Motor neuron (in vitro differentiated cells): ENCODE measurements at regions not wholly inside any gene's neighbourhood (a gene's known extent, or its start where the extent isn't known, plus 50 kb on each side); places are given as distances from the start of the nearest gene placed in this dataset.

Experiments used
- ATAC-seq, 8 experiments: fragments of 200-7000 bp; cut with Tn5 transposase; replicated peaks in 6 of 8; 2 replicates each; pipeline ENCODE4 v1.8.0; 2021; ENCODE audit warnings: mild to moderate bottlenecking in 8 of 8, moderate library complexity in 8 of 8
- H3K27ac ChIP-seq, 2 donors: fragments of 250-450 bp; sonication (Bioruptor Pico); 2 replicates each; pipeline ENCODE4 v1.9.0; 2021; ENCODE audit warnings: antibody characterized with exemption in 2 of 2, mild to moderate bottlenecking in 2 of 2, moderate library complexity in 1 of 2
- H3K4me1 ChIP-seq, 2 donors: fragments of 250-450 bp; sonication (Bioruptor Pico); replicated peaks in 1 of 2; 2 replicates each; pipeline ENCODE4 v1.6.1; 2021; ENCODE audit warnings: antibody characterized with exemption in 2 of 2, mild to moderate bottlenecking in 2 of 2, moderate library complexity in 1 of 2
- H3K4me3 ChIP-seq, 5 donors: fragments of 250-450 bp; sonication (Bioruptor Pico); 2 replicates each; pipeline ENCODE4 v1.9.0; 2021; ENCODE audit warnings: antibody characterized with exemption in 5 of 5, mild to moderate bottlenecking in 5 of 5, moderate library complexity in 4 of 5
- WGBS, 10 experiments: fragments of 450-650 bp; shearing (Covaris generic); methylation state at CpG; one replicate each; pipeline ENCODE4 v1.0.0; 2022; 5-methylcytosine and 5-hydroxymethylcytosine counted together
- in situ Hi-C, 9 experiments: fragments of 400-800 bp; cut with MboI; loops; one replicate each; pipeline ENCODE4 v1.15.0; 2021; ENCODE audit warnings: low sequenced_read_pairs in 9 of 9, low pct_unique_long_range_greater_than_20kb in 2 of 9; ENCODE audit not compliant: unreplicated experiment in 9 of 9

DNA sequence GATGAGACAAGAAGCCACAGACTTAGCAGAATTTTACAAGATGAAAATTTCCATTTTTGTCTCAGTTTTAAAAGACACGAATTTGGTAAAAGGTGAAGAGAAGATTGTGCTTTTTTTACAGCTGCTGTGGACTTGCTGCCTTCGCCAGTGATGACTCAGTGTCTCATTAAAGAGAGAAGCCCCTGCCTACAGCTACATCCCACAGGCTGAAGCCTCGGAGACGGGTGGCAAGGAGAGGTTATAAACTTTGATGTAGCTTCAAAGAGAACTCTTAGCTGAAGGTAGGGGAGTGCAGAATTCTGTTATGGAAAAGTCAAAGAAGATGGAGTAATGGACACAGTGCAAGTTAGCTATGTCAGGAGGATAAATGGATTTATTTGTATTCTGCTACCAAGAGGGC lies 683.4 kb upstream of the ARGLU1 start:
- H3K27ac ChIP-seq = no peak overlapping the region
- ATAC-seq = peak in 2 of 8 experiments; percentile 40 to 76

DNA sequence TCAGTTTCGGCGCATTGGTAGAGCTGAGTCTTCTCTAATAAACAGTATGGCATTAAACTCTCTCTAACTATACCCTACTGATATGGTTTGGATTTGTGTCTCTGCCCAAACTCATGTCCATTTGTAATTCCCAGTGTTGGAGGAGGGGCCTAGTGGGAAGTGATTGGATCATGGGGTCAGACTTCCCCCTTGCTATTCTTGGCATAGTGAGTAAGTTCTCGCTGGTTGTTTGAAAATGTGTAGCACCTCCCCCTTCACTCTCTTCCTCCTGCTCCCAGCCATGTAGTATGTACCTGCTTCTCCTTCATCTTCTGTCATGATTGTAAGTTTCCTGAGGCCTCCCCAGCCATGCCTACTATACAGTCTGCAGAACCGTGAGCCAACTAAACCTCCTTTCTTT lies 682.7 kb upstream of the ARGLU1 start:
- Histone ChIP-seq H3K27ac (no peak overlapping the region), H3K4me1 (peaks cover 9 to 16% of the 10 kb centered on the region in 2 donors), H3K4me3 (no peak overlapping the region)
- WGBS, 10 experiments = 0 to 95% (median 74%) methylated on average over 1 to 4 of the region's 4 CpGs
- peak in 4 of 8 experiments; percentile 13 to 67 (median 50) for ATAC-seq
- in situ Hi-C loops = no loop called here

More for the DNA sequence above, 683.4 kb upstream of the ARGLU1 start:
- H3K4me1 ChIP-seq = peaks cover 9 to 16% of the 10 kb centered on the region in 2 donors
- WGBS, 10 experiments = 20 to 100% (median 67%) methylated on average over 1 to 4 of the region's 4 CpGs; no CpG with 5 or more reads in 3 of the 10 experiments
- in situ Hi-C loops = no loop called here
- no peak overlapping the region for H3K4me3 ChIP-seq

GRCh38 chr13:107244241-107244640 lies 676.3 kb upstream of the ARGLU1 start:
- Histone ChIP-seq H3K27ac (no peak overlapping the region), H3K4me1 (peaks cover 9 to 16% of the 10 kb centered on the region in 2 donors), H3K4me3 (no peak overlapping the region)
- in situ Hi-C loops = no loop called here
- no peak for ATAC-seq
- 30 to 100% (median 84%) methylated on average over 1 to 2 of the region's 2 CpGs; no CpG with 5 or more reads in 1 of the 10 experiments for WGBS, 10 experiments

DNA sequence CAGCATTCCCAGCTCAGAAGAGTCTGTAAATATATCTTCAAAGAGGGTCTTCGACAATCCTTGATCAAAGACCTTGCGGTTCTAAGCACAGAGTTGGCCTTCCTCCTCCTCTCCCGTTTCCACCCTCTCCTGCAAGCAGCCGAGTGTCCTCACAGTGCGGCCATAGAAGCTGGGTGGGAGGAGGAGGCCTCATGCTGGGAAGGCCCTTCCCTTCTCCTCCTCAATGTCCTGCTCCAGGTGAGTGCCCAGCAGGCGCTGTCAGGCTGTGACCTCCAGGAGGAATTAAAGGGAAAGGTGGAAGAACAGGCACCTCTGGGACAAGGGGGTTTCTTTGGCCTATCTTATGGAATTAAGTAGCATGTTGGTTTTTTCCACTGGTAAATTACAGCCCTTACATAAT lies 674.2 kb upstream of the ARGLU1 start:
- no peak for ATAC-seq
- H3K4me3 ChIP-seq = no peak overlapping the region
- WGBS, 10 experiments = 0 to 95% (median 80%) methylated on average over 1 to 4 of the region's 6 CpGs; no CpG with 5 or more reads in 3 of the 10 experiments
- peaks cover 0 to 2% of the 10 kb centered on the region in 2 donors for H3K4me1 ChIP-seq
- in situ Hi-C loops = no loop called here
- H3K27ac ChIP-seq = no peak overlapping the region

- ATAC-seq = no peak
- 60 to 100% (median 81%) methylated on average over 1 to 7 of the region's 7 CpGs; no CpG with 5 or more reads in 2 of the 10 experiments for WGBS, 10 experiments
- in situ Hi-C loops = no loop called here
- no peaks in the 10 kb centered on the region for H3K4me1 ChIP-seq
- no peak overlapping the region for H3K4me3 ChIP-seq
- H3K27ac ChIP-seq = no peak overlapping the region
Observed at GRCh38 chr13:107241381-107241780, 673.4 kb upstream of the ARGLU1 start.

DNA sequence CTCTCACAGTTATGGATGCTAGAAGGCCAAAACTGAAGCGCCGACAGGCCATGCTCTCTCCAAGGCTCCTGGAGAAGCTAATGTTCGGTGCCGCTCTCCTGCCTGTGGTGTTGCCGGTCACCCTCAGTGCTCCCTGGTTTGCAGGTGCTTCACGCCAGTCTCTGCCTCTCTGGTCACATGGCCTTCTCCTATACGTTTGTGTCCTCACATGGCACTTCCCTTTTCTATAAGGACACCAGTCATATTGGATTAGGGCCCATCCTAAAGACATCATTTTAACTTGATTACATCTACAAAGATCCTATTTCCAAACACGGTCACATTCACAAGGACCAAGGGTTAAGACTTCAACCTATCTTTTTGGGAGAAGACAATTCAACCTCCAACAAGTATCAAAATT lies 671.3 kb upstream of the ARGLU1 start:
- peaks cover 4 to 7% of the 10 kb centered on the region in 2 donors for H3K4me1 ChIP-seq
- in situ Hi-C loops = no loop called here
- H3K4me3 ChIP-seq = no peak overlapping the region
- no peak overlapping the region for H3K27ac ChIP-seq
- ATAC-seq = no peak
- 37 to 100% (median 89%) methylated on average over 2 to 8 of the region's 8 CpGs; no CpG with 5 or more reads in 1 of the 10 experiments for WGBS, 10 experiments

GRCh38 chr13:107238262-107238981 lies 670.5 kb upstream of the ARGLU1 start:
- ATAC-seq = no peak
- in situ Hi-C loops = no loop called here
- Histone ChIP-seq H3K4me3 (no peak overlapping the region), H3K4me1 (peaks cover 8 to 15% of the 10 kb centered on the region in 2 donors), H3K27ac (no peak overlapping the region)
- 6 to 100% (median 79%) methylated on average over 1 to 5 of the region's 6 CpGs for WGBS, 10 experiments

- WGBS, 10 experiments = 0 to 75% (median 55%) methylated on average over 2 to 10 of the region's 12 CpGs
- Histone ChIP-seq H3K27ac (no peak overlapping the region), H3K4me3 (no peak overlapping the region), H3K4me1 (peaks cover 15 to 23% of the 10 kb centered on the region in 2 donors)
- peak in 6 of 8 experiments; percentile 25 to 92 (median 82) for ATAC-seq
- in situ Hi-C loops = no loop called here
Observed at GRCh38 chr13:107234319-107235073, 666.6 kb upstream of the ARGLU1 start.

GRCh38 chr13:107233541-107233940 lies 665.6 kb upstream of the ARGLU1 start:
- Histone ChIP-seq H3K4me1 (peaks cover 15 to 25% of the 10 kb centered on the region in 2 donors), H3K4me3 (no peak overlapping the region), H3K27ac (no peak overlapping the region)
- WGBS, 10 experiments = 42 to 95% (median 83%) methylated on average over 1 to 2 of the region's 2 CpGs; no CpG with 5 or more reads in 3 of the 10 experiments
- in situ Hi-C loops = no loop called here
- peak in 5 of 8 experiments; percentile 53 to 70 (median 59) for ATAC-seq

DNA sequence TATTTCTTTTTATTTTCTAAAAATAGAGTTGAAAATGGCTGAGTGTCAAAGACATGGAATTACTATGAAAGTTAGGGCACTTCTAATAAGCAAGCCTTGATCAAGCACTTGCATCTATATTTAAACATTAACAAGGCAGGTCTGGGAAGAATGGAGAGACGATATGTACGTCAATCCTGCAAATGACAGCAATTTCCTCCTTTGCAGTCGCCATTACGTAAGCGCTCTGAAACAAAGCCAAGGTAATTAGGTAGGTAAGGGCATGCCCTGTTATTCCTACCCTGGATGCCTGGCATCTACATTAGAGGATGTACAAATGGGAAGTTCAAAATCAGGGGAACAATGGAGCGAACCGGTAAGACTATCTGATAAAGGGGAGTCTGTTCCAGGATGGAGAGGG lies 664.0 kb upstream of the ARGLU1 start:
- Histone ChIP-seq H3K27ac (no peak overlapping the region), H3K4me1 (peaks cover 15 to 25% of the 10 kb centered on the region in 2 donors), H3K4me3 (no peak overlapping the region)
- ATAC-seq = no peak
- 84 to 100% (median 94%) methylated on average over 2 to 7 of the region's 7 CpGs; no CpG with 5 or more reads in 1 of the 10 experiments for WGBS, 10 experiments
- in situ Hi-C loops = no loop called here

- in situ Hi-C loops = loop anchor here in 8 of 9 experiments (25.0 kb wide), 6 partner anchors 138 to 938 kb away; a partner anchor contains a TSS
- H3K4me1 ChIP-seq = no peaks in the 10 kb centered on the region
- no peak for ATAC-seq
- H3K27ac ChIP-seq = no peak overlapping the region
- H3K4me3 ChIP-seq = no peak overlapping the region
Observed at GRCh38 chr13:107223867-107224266, 655.9 kb upstream of the ARGLU1 start.

- 0 to 100% (median 58%) methylated on average over 1 to 3 of the region's 3 CpGs; no CpG with 5 or more reads in 2 of the 10 experiments for WGBS, 10 experiments
- Histone ChIP-seq H3K27ac (no peak overlapping the region), H3K4me3 (no peak overlapping the region), H3K4me1 (no peaks in the 10 kb centered on the region)
- peak in 3 of 8 experiments; percentile 29 to 87 (median 32) for ATAC-seq
- in situ Hi-C loops = loop anchor here in 8 of 9 experiments (25.0 kb wide), 6 partner anchors 140 to 940 kb away; a partner anchor contains a TSS
Observed at GRCh38 chr13:107222597-107222996, 654.7 kb upstream of the ARGLU1 start.

GRCh38 chr13:107220245-107220644 lies 652.3 kb upstream of the ARGLU1 start:
- WGBS, 10 experiments = 20 to 100% (median 84%) methylated on average over 1 to 2 of the region's 2 CpGs; no CpG with 5 or more reads in 2 of the 10 experiments
- Histone ChIP-seq H3K27ac (no peak overlapping the region), H3K4me3 (no peak overlapping the region), H3K4me1 (no peaks in the 10 kb centered on the region)
- peak in 3 of 8 experiments; percentile 28 to 63 (median 51) for ATAC-seq
- in situ Hi-C loops = loop anchor here in 8 of 9 experiments (25.0 kb wide), 6 partner anchors 142 to 942 kb away; a partner anchor contains a TSS
